ENCODE measurements at regions not wholly inside any gene's neighbourhood (a gene's known extent, or its start where the extent isn't known, plus 50 kb on each side); places are given as distances from the start of the nearest gene placed in this dataset.
A peak's percentile ranks its signal among the peaks of the same experiment; 100 is the strongest.

DNA sequence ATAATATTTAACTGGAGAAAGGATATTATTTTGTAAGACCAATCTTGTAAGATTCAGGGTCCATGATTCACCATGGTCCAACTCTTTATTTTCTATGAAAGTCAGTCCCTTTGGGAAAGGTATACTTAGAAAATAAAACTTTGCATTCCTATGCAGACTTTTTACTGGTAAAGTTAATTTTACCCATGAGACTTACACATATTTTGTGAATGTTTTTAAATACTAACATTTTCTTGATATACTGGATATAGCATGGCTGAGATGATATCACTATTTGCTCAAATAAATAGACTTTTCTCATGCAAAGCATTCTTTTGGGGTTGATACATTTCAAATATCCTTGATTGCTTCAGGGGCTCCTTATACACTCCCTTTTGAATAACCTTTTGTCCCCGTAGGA, 512.1 kb downstream of the MAN2A1 start:
- CTCF ChIA-PET = no interaction called here
- DNase-seq (ENCODE audit: low read depth, low spot score) = peak; percentile 29
- TF ChIP-seq, protein P1, sequence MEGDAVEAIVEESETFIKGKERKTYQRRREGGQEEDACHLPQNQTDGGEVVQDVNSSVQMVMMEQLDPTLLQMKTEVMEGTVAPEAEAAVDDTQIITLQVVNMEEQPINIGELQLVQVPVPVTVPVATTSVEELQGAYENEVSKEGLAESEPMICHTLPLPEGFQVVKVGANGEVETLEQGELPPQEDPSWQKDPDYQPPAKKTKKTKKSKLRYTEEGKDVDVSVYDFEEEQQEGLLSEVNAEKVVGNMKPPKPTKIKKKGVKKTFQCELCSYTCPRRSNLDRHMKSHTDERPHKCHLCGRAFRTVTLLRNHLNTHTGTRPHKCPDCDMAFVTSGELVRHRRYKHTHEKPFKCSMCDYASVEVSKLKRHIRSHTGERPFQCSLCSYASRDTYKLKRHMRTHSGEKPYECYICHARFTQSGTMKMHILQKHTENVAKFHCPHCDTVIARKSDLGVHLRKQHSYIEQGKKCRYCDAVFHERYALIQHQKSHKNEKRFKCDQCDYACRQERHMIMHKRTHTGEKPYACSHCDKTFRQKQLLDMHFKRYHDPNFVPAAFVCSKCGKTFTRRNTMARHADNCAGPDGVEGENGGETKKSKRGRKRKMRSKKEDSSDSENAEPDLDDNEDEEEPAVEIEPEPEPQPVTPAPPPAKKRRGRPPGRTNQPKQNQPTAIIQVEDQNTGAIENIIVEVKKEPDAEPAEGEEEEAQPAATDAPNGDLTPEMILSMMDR (IDR thresholded peaks at IDR 0.05; ENCODE audit: insufficient read depth, low read length, missing control alignments) = no peak
- POLR2A ChIA-PET = no interaction called here
- H3K4me3 ChIP-seq (ENCODE audit: low read depth, low read length) = no peak overlapping the region

DNA sequence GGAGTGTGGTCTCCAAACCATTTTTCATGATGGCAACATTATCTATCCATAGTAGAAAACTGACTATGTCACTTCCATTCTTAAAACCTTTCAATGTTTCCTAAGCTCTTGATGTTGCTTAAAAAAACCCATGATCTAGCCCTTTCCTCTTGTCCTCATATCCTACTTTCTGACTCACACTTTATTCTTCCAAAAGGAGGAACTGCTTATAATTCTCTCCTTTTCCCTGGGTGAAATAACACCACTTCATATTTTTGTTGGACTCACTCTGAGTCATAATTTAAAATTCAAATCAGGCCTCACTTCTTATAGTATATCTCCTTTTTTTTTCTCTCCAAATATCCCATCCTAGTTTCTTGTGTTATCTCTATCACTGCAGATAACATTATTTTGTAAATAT, 513.9 kb downstream of the MAN2A1 start:
- ChIA-PET POLR2A (no interaction called here), CTCF (no interaction called here)
- TF ChIP-seq, protein P1 (IDR thresholded peaks at IDR 0.05; ENCODE audit: insufficient read depth, low read length, missing control alignments) = no peak
- no peak overlapping the region for H3K4me3 ChIP-seq (ENCODE audit: low read depth, low read length)
- no peak for DNase-seq (ENCODE audit: low read depth, low spot score)

DNA sequence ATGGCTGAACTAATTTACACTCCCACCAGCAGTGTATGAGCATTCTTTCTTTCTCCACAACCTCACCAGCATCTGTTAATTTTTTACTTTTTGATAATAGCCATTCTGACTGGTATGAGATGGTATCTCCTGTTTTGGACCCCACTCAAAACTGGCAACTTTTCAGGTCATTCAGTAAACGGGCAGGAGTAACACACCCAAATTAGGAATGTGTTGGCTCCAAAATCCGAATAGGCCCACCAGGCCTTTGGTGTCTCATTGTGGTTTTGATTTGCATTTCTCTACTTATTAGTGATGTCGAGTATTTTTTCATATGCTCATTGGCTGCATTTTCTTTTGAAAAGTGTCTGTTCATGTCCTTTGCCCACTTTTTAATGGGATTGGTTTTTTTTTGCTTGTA, 517.1 kb downstream of the TMEM232 start:
- H3K4me3 ChIP-seq (ENCODE audit: low read depth, low read length) = no peak overlapping the region
- ChIA-PET CTCF (no interaction called here), POLR2A (no interaction called here)
- no peak for DNase-seq (ENCODE audit: low read depth, low spot score)
- TF ChIP-seq, protein P1 (IDR thresholded peaks at IDR 0.05; ENCODE audit: insufficient read depth, low read length, missing control alignments) = no peak

DNA sequence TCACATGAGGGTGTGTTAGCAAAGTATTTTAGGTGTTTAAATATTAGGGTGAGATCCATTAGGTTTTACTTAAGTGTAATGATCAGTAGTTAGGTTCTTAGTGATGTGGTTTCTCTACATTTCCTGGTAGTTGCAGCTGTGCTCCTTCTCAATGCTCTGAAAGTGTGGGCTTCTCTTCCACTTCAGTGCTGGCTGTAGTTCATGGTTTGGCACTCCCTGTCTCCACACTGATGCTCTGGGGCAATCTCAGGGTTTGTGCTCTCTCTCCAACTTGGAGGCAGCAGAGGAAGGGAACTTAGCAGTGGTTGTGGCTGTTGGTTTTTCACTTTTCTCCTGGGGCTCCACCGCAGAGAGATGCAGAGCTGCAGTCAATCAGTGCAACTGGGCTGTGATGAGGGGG, 507.5 kb downstream of the TMEM232 start:
- H3K4me3 ChIP-seq (ENCODE audit: low read depth, low read length) = no peak overlapping the region
- POLR2A ChIA-PET = no interaction called here
- no peak for DNase-seq (ENCODE audit: low read depth, low spot score)
- CTCF ChIA-PET = no interaction called here
- TF ChIP-seq, protein P1 (IDR thresholded peaks at IDR 0.05; ENCODE audit: insufficient read depth, low read length, missing control alignments) = no peak

DNA sequence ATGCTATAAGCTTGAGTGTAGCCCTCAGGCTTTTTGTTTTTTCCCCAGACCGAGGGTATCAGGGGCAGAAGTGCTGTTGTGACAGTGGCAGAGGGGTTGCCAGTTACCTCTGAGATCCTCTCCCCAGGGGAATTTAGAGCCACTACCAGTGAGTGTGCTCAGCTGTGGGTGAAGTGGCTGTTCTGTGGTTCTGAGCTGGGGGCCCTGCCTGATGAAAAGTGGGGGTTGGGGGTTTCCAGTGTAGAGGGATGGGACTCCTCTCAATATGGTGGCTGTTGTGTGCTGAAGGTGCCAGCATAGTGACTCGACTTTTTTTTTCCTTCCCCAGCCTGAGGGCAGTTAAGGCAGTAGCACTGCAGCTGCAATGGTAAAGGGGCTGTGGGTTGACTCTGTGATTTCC, 506.7 kb downstream of the TMEM232 start:
- TF ChIP-seq, protein P1 (IDR thresholded peaks at IDR 0.05; ENCODE audit: insufficient read depth, low read length, missing control alignments) = no peak
- DNase-seq (ENCODE audit: low read depth, low spot score) = no peak
- no peak overlapping the region for H3K4me3 ChIP-seq (ENCODE audit: low read depth, low read length)
- POLR2A ChIA-PET = no interaction called here
- CTCF ChIA-PET = no interaction called here

DNA sequence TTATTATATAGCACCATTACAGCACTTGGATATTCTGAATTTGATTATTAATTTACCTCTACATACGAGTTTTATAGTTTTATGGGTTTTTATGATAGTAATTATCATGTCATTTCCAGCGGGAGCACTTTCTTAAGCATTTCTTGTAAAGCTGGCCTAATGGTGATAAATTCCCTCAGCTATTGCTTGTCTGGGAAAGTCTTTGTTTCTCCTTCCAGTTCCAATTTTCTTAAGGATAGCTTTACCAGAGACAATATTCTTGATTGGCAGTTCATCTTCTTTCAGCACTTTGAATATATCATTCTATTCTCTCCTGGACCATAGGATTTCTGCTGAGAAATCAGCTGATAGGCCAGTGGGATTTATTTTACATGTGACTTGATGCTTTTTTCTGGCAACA, 505.4 kb downstream of the TMEM232 start:
- no peak overlapping the region for H3K4me3 ChIP-seq (ENCODE audit: low read depth, low read length)
- ChIA-PET POLR2A (no interaction called here), CTCF (interaction anchor here (0.8 kb wide), 1 partner anchor 221 kb away, joined by 3 read pairs; no protein-coding TSS in a partner anchor)
- TF ChIP-seq, protein P1 (IDR thresholded peaks at IDR 0.05; ENCODE audit: insufficient read depth, low read length, missing control alignments) = no peak
- no peak for DNase-seq (ENCODE audit: low read depth, low spot score)

All from AG04449 (cell line).